ENCODE measurements at regions not wholly inside any gene's neighbourhood (a gene's known extent, or its start where the extent isn't known, plus 50 kb on each side); places are given as distances from the start of the nearest gene placed in this dataset.

- TF ChIP-seq ARID5B (CRISPR knock-in tag; IDR thresholded peaks at IDR 0.05): peak; percentile 20; the same call in 1 of the 2 replicates
- TF ChIP-seq BCLAF1 (IDR thresholded peaks at IDR 0.05): no peak
- peak; percentile 90 for TF ChIP-seq ZEB1 (IDR thresholded peaks at IDR 0.05; ENCODE audit: insufficient replicate concordance, low read depth)
Observed at GRCh38 chr18:22021701-22022100, 147.7 kb upstream of the GATA6 start (continued).

GRCh38 chr18:22024924-22025323, 144.5 kb upstream of the GATA6 start:
- BruUV-seq (replicated peaks): no TSS peak
- no peaks in the 10 kb centered on the region for H3K9me3 ChIP-seq (ENCODE audit: low read length)
- WGBS (ENCODE audit: low lambda C conversion rate): 78% methylated on average over 3 of the region's 3 CpGs
- no peak overlapping the region for H2AFZ ChIP-seq (ENCODE audit: low read length)
- ChIA-PET POLR2A (no interaction called here), CTCF (ENCODE audit: low intra/inter-chr PET ratio, low total read pairs) (no interaction called here)
- FAIRE-seq (no peak), DNase-seq (ENCODE audit: low spot score) (no peak), ATAC-seq (no peak)
- intact Hi-C loops (cut with micrococcal nuclease; ENCODE audit: unreplicated experiment): loop anchor here (10.0 kb wide), 1 partner anchor 150 kb away; no protein-coding TSS in a partner anchor
- H3K4me3 ChIP-seq (replicated peaks in 1 of 3; ENCODE audit: insufficient read depth in 1 of 3, low read depth in 2 of 3, low read length in 3 of 3): no peak overlapping the region
- peaks cover 49% of the 10 kb centered on the region for H3K4me1 ChIP-seq (ENCODE audit: insufficient read depth, low read length)
- H3K36me3 ChIP-seq (replicated peaks in 1 of 2; ENCODE audit: control insufficient read depth in 1 of 2, insufficient read depth in 2 of 2, low read length in 2 of 2): no peaks in the 10 kb centered on the region
- in situ Hi-C loops (cut with HindIII; ENCODE audit: extremely low pct_ligation_motif_present, low pct_unique_long_range_greater_than_20kb): no loop called here
- H3K4me2 ChIP-seq (ENCODE audit: low read depth, low read length): no peak overlapping the region
- no peak overlapping the region for H3K27ac ChIP-seq (ENCODE audit: extremely low read length, insufficient read depth, low read length)
- H3K79me2 ChIP-seq (ENCODE audit: insufficient read depth, low read length): no peaks in the 10 kb centered on the region
- H3K27me3 ChIP-seq (ENCODE audit: control insufficient read depth in 1 of 2, insufficient read depth in 2 of 2, low read length in 2 of 2): no peaks in the 10 kb centered on the region
- H3K9ac ChIP-seq (ENCODE audit: insufficient read depth, low read depth, low read length): no peak overlapping the region
- H4K20me1 ChIP-seq (ENCODE audit: insufficient read depth, low read length): no peaks in the 10 kb centered on the region
- no peak for TF ChIP-seq ETS1 (CRISPR knock-in tag; IDR thresholded peaks at IDR 0.05)
- no peak for TF ChIP-seq ARNT2 (CRISPR knock-in tag; IDR thresholded peaks at IDR 0.05; ENCODE audit: low read depth)
- no peak for TF ChIP-seq RCOR2 (CRISPR knock-in tag; IDR thresholded peaks at IDR 0.05)
- no peak for TF ChIP-seq NRL (CRISPR knock-in tag; IDR thresholded peaks at IDR 0.05; ENCODE audit: borderline replicate concordance)
- no peak for TF ChIP-seq ZNF777 (CRISPR knock-in tag; IDR thresholded peaks at IDR 0.05)
- TF ChIP-seq BRD4 (CRISPR knock-in tag; IDR thresholded peaks at IDR 0.05): no peak
- no peak for TF ChIP-seq NR2F1 (CRISPR knock-in tag; IDR thresholded peaks at IDR 0.05)
- TF ChIP-seq SRF (IDR thresholded peaks at IDR 0.05; ENCODE audit: low read depth, low read length): no peak
